Adrenal gland (tissue), 5 donors: ENCODE measurements at regions not wholly inside any gene's neighbourhood (a gene's known extent, or its start where the extent isn't known, plus 50 kb on each side); places are given as distances from the start of the nearest gene placed in this dataset.

ENCODE experiments used
- POLR2A ChIP-seq, 2 donors: fragments of 450-650 bp; IDR thresholded peaks; one replicate each; pipeline ENCODE4 v1.6.1; 2017; ENCODE audit warnings: antibody characterized with exemption in 2 of 2, mild to moderate bottlenecking in 2 of 2, moderate library complexity in 1 of 2
- TF ChIP-seq, protein P1 (sequence below), 6 experiments: fragments of 450-650 bp in 4 of 6; fragments of 200-600 bp in 2 of 6; sonication (generic) in 1 of 6; IDR thresholded peaks; 1 replicate in 5 of 6; 2 replicates in 1 of 6; pipeline versions ENCODE4 v1.5.1 to v1.8.0; 2016 to 2021; ENCODE audit warnings: antibody characterized with exemption in 6 of 6, mild to moderate bottlenecking in 2 of 6, moderate library complexity in 1 of 6
- donor health status: DM: no; HTN: no; CAD: no.

DNA sequence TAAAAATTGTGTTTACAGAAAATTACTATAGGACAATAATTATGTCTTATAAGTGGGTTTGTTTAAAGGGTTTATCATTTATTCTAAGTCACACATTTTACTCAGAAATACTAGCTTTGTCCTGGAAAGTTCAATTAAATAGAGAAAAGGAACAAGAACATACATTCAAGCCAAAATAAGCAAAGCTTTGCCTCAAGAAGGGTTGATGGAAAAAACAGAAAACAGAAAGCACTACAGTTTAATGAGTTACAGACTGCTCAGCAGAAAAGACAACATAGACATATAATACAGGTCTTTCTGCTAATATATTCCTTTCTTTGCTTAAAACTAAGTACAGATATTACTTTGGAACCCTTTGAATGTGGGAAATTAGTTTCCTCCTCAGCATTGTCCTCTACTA lies 703.0 kb upstream of the LRFN5 start:
- TF ChIP-seq, protein P1, sequence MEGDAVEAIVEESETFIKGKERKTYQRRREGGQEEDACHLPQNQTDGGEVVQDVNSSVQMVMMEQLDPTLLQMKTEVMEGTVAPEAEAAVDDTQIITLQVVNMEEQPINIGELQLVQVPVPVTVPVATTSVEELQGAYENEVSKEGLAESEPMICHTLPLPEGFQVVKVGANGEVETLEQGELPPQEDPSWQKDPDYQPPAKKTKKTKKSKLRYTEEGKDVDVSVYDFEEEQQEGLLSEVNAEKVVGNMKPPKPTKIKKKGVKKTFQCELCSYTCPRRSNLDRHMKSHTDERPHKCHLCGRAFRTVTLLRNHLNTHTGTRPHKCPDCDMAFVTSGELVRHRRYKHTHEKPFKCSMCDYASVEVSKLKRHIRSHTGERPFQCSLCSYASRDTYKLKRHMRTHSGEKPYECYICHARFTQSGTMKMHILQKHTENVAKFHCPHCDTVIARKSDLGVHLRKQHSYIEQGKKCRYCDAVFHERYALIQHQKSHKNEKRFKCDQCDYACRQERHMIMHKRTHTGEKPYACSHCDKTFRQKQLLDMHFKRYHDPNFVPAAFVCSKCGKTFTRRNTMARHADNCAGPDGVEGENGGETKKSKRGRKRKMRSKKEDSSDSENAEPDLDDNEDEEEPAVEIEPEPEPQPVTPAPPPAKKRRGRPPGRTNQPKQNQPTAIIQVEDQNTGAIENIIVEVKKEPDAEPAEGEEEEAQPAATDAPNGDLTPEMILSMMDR (IDR thresholded peaks at IDR 0.05), result no peak
- no peak for TF ChIP-seq POLR2A (IDR thresholded peaks at IDR 0.05)
